ENCODE measurements at regions not wholly inside any gene's neighbourhood (a gene's known extent, or its start where the extent isn't known, plus 50 kb on each side); places are given as distances from the start of the nearest gene placed in this dataset.
"Not testable (repeated sequence)": the region's sequence is repeated elsewhere in the genome, so short reads cannot be mapped to it uniquely, and the experiment has no call there.

DNA sequence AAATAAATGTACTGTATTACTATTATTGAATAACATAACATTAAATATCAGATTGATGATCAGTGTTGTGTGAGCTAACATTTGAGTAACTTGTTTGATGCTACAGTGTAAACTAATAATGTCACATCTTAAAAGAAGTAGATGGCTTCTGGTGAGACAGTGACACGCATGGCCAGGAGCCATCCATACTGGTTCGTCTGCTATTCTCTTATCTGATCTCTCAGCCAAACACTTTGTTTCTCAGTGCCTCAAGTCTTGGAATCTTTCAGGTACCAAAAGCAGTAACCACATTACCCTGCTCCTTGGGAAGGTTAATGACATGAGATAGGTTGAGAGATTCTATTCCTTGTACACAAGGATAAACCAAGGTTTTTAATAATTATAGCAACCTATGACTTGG, 198.1 kb upstream of the IGFBP7 start:
- no peaks in the 10 kb centered on the region for H3K79me2 ChIP-seq (ENCODE audit: control insufficient read depth, low read length)
- no peaks in the 10 kb centered on the region for H3K9me2 ChIP-seq (replicated peaks; ENCODE audit: control insufficient read depth, low read length)
- no peak for TF ChIP-seq EZH2phosphoT487 (IDR thresholded peaks at IDR 0.05; ENCODE audit: borderline replicate concordance, low read length)
- TF ChIP-seq, protein P1, sequence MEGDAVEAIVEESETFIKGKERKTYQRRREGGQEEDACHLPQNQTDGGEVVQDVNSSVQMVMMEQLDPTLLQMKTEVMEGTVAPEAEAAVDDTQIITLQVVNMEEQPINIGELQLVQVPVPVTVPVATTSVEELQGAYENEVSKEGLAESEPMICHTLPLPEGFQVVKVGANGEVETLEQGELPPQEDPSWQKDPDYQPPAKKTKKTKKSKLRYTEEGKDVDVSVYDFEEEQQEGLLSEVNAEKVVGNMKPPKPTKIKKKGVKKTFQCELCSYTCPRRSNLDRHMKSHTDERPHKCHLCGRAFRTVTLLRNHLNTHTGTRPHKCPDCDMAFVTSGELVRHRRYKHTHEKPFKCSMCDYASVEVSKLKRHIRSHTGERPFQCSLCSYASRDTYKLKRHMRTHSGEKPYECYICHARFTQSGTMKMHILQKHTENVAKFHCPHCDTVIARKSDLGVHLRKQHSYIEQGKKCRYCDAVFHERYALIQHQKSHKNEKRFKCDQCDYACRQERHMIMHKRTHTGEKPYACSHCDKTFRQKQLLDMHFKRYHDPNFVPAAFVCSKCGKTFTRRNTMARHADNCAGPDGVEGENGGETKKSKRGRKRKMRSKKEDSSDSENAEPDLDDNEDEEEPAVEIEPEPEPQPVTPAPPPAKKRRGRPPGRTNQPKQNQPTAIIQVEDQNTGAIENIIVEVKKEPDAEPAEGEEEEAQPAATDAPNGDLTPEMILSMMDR (IDR thresholded peaks at IDR 0.05; ENCODE audit: low read depth, low read length, poor library complexity, severe bottlenecking) = no peak
- H3K4me2 ChIP-seq (ENCODE audit: low read length) = no peak overlapping the region
- H3K27me3 ChIP-seq (ENCODE audit: control insufficient read depth, low read length) = no peaks in the 10 kb centered on the region
- no peak overlapping the region for H3K27ac ChIP-seq (ENCODE audit: low read depth, low read length)
- H3K4me3 ChIP-seq (ENCODE audit: low read length) = no peak overlapping the region
- no peaks in the 10 kb centered on the region for H3K36me3 ChIP-seq (ENCODE audit: control insufficient read depth, low read length)
- no peaks in the 10 kb centered on the region for H4K20me1 ChIP-seq (ENCODE audit: control insufficient read depth, insufficient read depth, low read depth, low read length)
- H3K4me1 ChIP-seq (ENCODE audit: control insufficient read depth, low read length) = no peaks in the 10 kb centered on the region
- no peaks in the 10 kb centered on the region for H3F3A ChIP-seq (ENCODE audit: control insufficient read depth, insufficient read depth)
- H3K9me3 ChIP-seq (ENCODE audit: control insufficient read depth, insufficient read depth, low read length) = no peaks in the 10 kb centered on the region

DNA sequence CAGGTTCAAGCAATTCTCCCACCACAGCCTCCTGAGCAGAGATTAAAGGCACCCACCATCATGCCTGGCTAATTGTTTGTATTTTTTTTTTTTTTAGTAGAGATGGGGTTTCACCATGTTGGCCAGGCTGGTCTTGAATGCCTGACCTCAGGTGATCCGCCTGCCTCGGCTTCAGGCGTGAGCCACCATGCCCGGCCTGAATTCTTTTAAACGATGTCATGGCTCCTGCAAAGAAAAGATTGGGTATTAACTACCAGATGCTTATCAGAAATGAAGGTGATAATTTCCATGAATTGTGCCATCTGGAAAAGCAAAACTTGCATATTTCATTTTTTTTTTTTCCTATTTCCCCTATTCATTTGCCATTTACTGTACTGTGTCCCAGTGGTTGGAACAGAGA, 195.7 kb upstream of the IGFBP7 start:
- H3K27me3 ChIP-seq (ENCODE audit: control insufficient read depth, low read length) = no peaks in the 10 kb centered on the region
- no peaks in the 10 kb centered on the region for H3K4me1 ChIP-seq (ENCODE audit: control insufficient read depth, low read length)
- no peak overlapping the region for H3K4me3 ChIP-seq (ENCODE audit: low read length)
- no peaks in the 10 kb centered on the region for H4K20me1 ChIP-seq (ENCODE audit: control insufficient read depth, insufficient read depth, low read depth, low read length)
- no peaks in the 10 kb centered on the region for H3K79me2 ChIP-seq (ENCODE audit: control insufficient read depth, low read length)
- no peaks in the 10 kb centered on the region for H3K9me2 ChIP-seq (replicated peaks; ENCODE audit: control insufficient read depth, low read length)
- TF ChIP-seq EZH2phosphoT487 (IDR thresholded peaks at IDR 0.05; ENCODE audit: borderline replicate concordance, low read length) = no peak
- TF ChIP-seq, protein P1 (IDR thresholded peaks at IDR 0.05; ENCODE audit: low read depth, low read length, poor library complexity, severe bottlenecking) = no peak
- no peaks in the 10 kb centered on the region for H3K36me3 ChIP-seq (ENCODE audit: control insufficient read depth, low read length)
- H3K27ac ChIP-seq (ENCODE audit: low read depth, low read length) = no peak overlapping the region
- H3K4me2 ChIP-seq (ENCODE audit: low read length) = no peak overlapping the region
- no peaks in the 10 kb centered on the region for H3K9me3 ChIP-seq (ENCODE audit: control insufficient read depth, insufficient read depth, low read length)
- H3F3A ChIP-seq (ENCODE audit: control insufficient read depth, insufficient read depth) = no peaks in the 10 kb centered on the region

DNA sequence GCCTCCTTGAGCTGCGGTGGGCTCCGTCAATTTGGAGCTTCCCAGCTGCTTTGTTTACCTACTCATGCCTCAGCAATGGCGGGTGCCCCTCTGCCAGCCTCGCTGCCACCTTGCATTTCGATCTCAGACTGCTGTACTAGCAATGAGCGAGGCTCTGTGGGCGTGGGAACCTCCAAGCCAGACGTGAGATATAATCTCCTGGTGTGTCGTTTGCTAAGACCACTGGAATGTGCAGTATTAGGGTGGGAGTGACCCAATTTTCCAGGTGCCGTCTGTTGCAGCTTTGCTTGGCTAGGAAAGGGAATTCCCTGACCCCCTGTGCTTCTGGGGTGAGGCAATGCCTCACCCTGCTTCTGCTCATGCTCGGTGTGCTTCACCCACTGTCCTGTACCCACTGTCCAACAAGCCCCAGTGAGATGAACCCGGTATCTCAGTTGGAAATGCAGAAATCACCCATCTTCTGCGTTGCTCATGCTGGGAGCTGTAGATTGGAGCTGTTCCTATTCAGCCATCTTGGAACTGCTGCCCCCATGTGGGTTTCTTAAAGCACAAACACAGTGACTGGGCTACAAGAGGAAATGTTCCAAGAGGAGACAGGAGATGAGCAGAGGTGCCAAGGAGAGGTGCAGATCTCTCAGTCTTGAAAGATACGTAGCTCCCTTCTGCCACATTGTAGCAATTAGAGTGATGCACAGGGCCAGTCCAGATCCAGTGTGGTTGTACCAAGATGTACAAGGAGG, 193.0 kb upstream of the IGFBP7 start:
- H3K9me2 ChIP-seq (replicated peaks; ENCODE audit: control insufficient read depth, low read length) = no peaks in the 10 kb centered on the region
- H3K27ac ChIP-seq (ENCODE audit: low read depth, low read length) = no peak overlapping the region
- H3K4me1 ChIP-seq (ENCODE audit: control insufficient read depth, low read length) = no peaks in the 10 kb centered on the region
- H3K4me3 ChIP-seq (ENCODE audit: low read length) = no peak overlapping the region
- H3K9me3 ChIP-seq (ENCODE audit: control insufficient read depth, insufficient read depth, low read length) = peaks cover 3% of the 10 kb centered on the region; the same call in 1 of the 2 replicates
- no peaks in the 10 kb centered on the region for H3K36me3 ChIP-seq (ENCODE audit: control insufficient read depth, low read length)
- H4K20me1 ChIP-seq (ENCODE audit: control insufficient read depth, insufficient read depth, low read depth, low read length) = no peaks in the 10 kb centered on the region
- no peak overlapping the region for H3K4me2 ChIP-seq (ENCODE audit: low read length)
- H3K27me3 ChIP-seq (ENCODE audit: control insufficient read depth, low read length) = no peaks in the 10 kb centered on the region
- TF ChIP-seq, protein P1 (IDR thresholded peaks at IDR 0.05; ENCODE audit: low read depth, low read length, poor library complexity, severe bottlenecking) = no peak
- H3K79me2 ChIP-seq (ENCODE audit: control insufficient read depth, low read length) = no peaks in the 10 kb centered on the region
- no peaks in the 10 kb centered on the region for H3F3A ChIP-seq (ENCODE audit: control insufficient read depth, insufficient read depth)

- not testable (repeated sequence) for H3K79me2 ChIP-seq (ENCODE audit: control insufficient read depth, low read length); H3K4me2 ChIP-seq (ENCODE audit: low read length); H3K9me3 ChIP-seq (ENCODE audit: control insufficient read depth, insufficient read depth, low read length); H4K20me1 ChIP-seq (ENCODE audit: control insufficient read depth, insufficient read depth, low read depth, low read length); H3K36me3 ChIP-seq (ENCODE audit: control insufficient read depth, low read length); H3K9me2 ChIP-seq (replicated peaks; ENCODE audit: control insufficient read depth, low read length); H3K27me3 ChIP-seq (ENCODE audit: control insufficient read depth, low read length); H3K4me3 ChIP-seq (ENCODE audit: low read length); H3K27ac ChIP-seq (ENCODE audit: low read depth, low read length); H3F3A ChIP-seq (ENCODE audit: control insufficient read depth, insufficient read depth); H3K4me1 ChIP-seq (ENCODE audit: control insufficient read depth, low read length)
Observed at GRCh38 chr4:57300300-57300699, 190.1 kb upstream of the IGFBP7 start.

Data from DOHH2 (cell line).